ENCODE measurements at regions not wholly inside any gene's neighbourhood (a gene's known extent, or its start where the extent isn't known, plus 50 kb on each side); places are given as distances from the start of the nearest gene placed in this dataset.

- H3K4me1 ChIP-seq (ENCODE audit: control insufficient read depth, extremely low read depth, insufficient read depth, low read length) = no peaks in the 10 kb centered on the region
- H3K36me3 ChIP-seq (ENCODE audit: control insufficient read depth in 2 of 2, extremely low read depth in 1 of 2, insufficient read depth in 2 of 2, low read length in 2 of 2) = no peaks in the 10 kb centered on the region
- no peak overlapping the region for H3K27ac ChIP-seq (ENCODE audit: insufficient read depth, low read depth, low read length)
- FAIRE-seq (no peak), DNase-seq (ENCODE audit: low read depth, low spot score) (no peak)
- H3K4me2 ChIP-seq (ENCODE audit: insufficient read depth, low read length) = no peak overlapping the region
- H3K27me3 ChIP-seq (ENCODE audit: control insufficient read depth in 2 of 2, insufficient read depth in 2 of 2, low read length in 2 of 2) = no peaks in the 10 kb centered on the region
- no peaks in the 10 kb centered on the region for H4K20me1 ChIP-seq (replicated peaks; ENCODE audit: control insufficient read depth, extremely low read depth, insufficient read depth, low read length)
- intact Hi-C loops (cut with micrococcal nuclease) (no loop called here), dilution Hi-C loops (cut with MboI; ENCODE audit: extremely low pct_ligation_motif_present, low sequenced_read_pairs) (no loop called here)
- TF ChIP-seq POLR2A (IDR thresholded peaks at IDR 0.05; ENCODE audit: low read depth, low read length) (no peak), EZH2 (IDR thresholded peaks at IDR 0.05; ENCODE audit: borderline replicate concordance, low read depth, low read length, severe bottlenecking) (no peak), JUN (IDR thresholded peaks at IDR 0.05; ENCODE audit: borderline replicate concordance, insufficient read depth, insufficient read length, low read depth) (no peak), CTCF (IDR thresholded peaks at IDR 0.05; ENCODE audit: extremely low read depth in 1 of 2, insufficient read depth in 1 of 2, low read depth in 1 of 2, low read length in 2 of 2) (no peak), GATA2 (IDR thresholded peaks at IDR 0.05; ENCODE audit: insufficient read depth, insufficient read length, low read depth, low read length) (no peak), MYC (IDR thresholded peaks at IDR 0.05; ENCODE audit: low read depth, low read length) (no peak), POLR2AphosphoS5 (IDR thresholded peaks at IDR 0.05; ENCODE audit: insufficient read depth, low read depth, low read length) (no peak), MAX (IDR thresholded peaks at IDR 0.05; ENCODE audit: insufficient read depth, insufficient read length) (no peak), FOS (IDR thresholded peaks at IDR 0.05; ENCODE audit: borderline replicate concordance, insufficient read depth, low read length) (no peak)
- H3K4me3 ChIP-seq (replicated peaks in 1 of 3; ENCODE audit: insufficient read depth in 1 of 3, low read depth in 1 of 3, low read length in 3 of 3) = no peak overlapping the region
- no peak overlapping the region for H3K9ac ChIP-seq (replicated peaks; ENCODE audit: extremely low read depth, insufficient read depth, low read length)
- H2AFZ ChIP-seq (ENCODE audit: low read depth, low read length) = no peak overlapping the region
- no peaks in the 10 kb centered on the region for H3K9me1 ChIP-seq (replicated peaks; ENCODE audit: control insufficient read depth, extremely low read depth, insufficient read depth, low read length)
- BruUV-seq (replicated peaks) = no TSS peak
- ChIA-PET POLR2A (no interaction called here), CTCF (no interaction called here)
- no peaks in the 10 kb centered on the region for H3K9me3 ChIP-seq (replicated peaks; ENCODE audit: control insufficient read depth, insufficient read depth, low read length)
- no peaks in the 10 kb centered on the region for H3K79me2 ChIP-seq (ENCODE audit: control insufficient read depth, insufficient read depth, low read length)
These were observed 527.7 kb upstream of the TMPRSS15 start for GRCh38 chr21:18931237-18931636.

All from endothelial cell of umbilical vein (primary cell).